Natural killer cell (primary cell): ENCODE measurements at regions not wholly inside any gene's neighbourhood (a gene's known extent, or its start where the extent isn't known, plus 50 kb on each side); places are given as distances from the start of the nearest gene placed in this dataset.

Source experiments
- ATAC-seq, 3 donors: fragments of 150-1000 bp in 2 of 3; fragments of 200-7000 bp in 1 of 3; cut with Tn5 transposase; 1 replicate in 1 of 3; 2 replicates in 2 of 3; pipeline ENCODE4 v1.10.0; 2021; ENCODE audit warnings: mild to moderate bottlenecking in 2 of 3, moderate library complexity in 2 of 3
- DNase-seq, 2 donors: peaks; one replicate each; pipeline versions ENCODE4 v3.0.0 to v3.0.0-alpha.2; 2013 to 2021; ENCODE audit warnings: mixed read lengths in 1 of 2
- H3K27ac ChIP-seq: one replicate; pipeline ENCODE4 v1.5.1; 2013; ENCODE audit warnings: mild to moderate bottlenecking, low read length
- H3K27me3 ChIP-seq: one replicate; pipeline ENCODE4 v1.6.1; 2013; ENCODE audit warnings: low read length; ENCODE audit not compliant: control insufficient read depth, insufficient read depth
- H3K36me3 ChIP-seq: one replicate; pipeline ENCODE4 v1.6.1; 2013; ENCODE audit warnings: low read length; ENCODE audit not compliant: control insufficient read depth, insufficient read depth
- H3K4me1 ChIP-seq: one replicate; pipeline ENCODE4 v1.6.1; 2013; ENCODE audit warnings: low read length; ENCODE audit not compliant: control insufficient read depth, insufficient read depth
- H3K4me3 ChIP-seq: one replicate; pipeline ENCODE4 v1.5.1; 2013; ENCODE audit warnings: low read length
- H3K9me3 ChIP-seq: one replicate; pipeline ENCODE4 v1.6.1; 2013; ENCODE audit warnings: low read length; ENCODE audit not compliant: control insufficient read depth, insufficient read depth
- H3K27ac Mint-ChIP-seq, 2 donors: one replicate each; pipeline ENCODE4 v1.8.0; 2022; ENCODE audit warnings: mild to moderate bottlenecking in 2 of 2, mixed read lengths in 2 of 2, moderate library complexity in 1 of 2
- H3K27me3 Mint-ChIP-seq, 2 donors: one replicate each; pipeline ENCODE4 v1.8.0; 2022; ENCODE audit warnings: low read depth in 2 of 2, mixed read lengths in 2 of 2
- H3K36me3 Mint-ChIP-seq: one replicate; pipeline ENCODE4 v1.8.0; 2022; ENCODE audit warnings: mixed read lengths
- H3K4me1 Mint-ChIP-seq, 2 donors: one replicate each; pipeline ENCODE4 v1.8.0; 2022; ENCODE audit warnings: mixed read lengths in 2 of 2
- H3K4me3 Mint-ChIP-seq: one replicate; pipeline ENCODE4 v1.8.0; 2022; ENCODE audit warnings: mild to moderate bottlenecking, moderate library complexity, mixed read lengths
- H3K9me3 Mint-ChIP-seq, 2 donors: one replicate each; pipeline ENCODE4 v1.8.0; 2022; ENCODE audit warnings: mixed read lengths in 2 of 2
- CTCF ChIP-seq: fragments of 200-600 bp; IDR thresholded peaks from one replicate; pipeline ENCODE4 v1.8.0; 2022; ENCODE audit warnings: antibody characterized with exemption
- WGBS: methylation state at CpG from one replicate; pipeline ENCODE4 v1.1.7; 2013; ENCODE audit warnings: missing lambda C conversion rate; ENCODE audit not compliant: insufficient coverage; 5-methylcytosine and 5-hydroxymethylcytosine counted together
- intact Hi-C: fragments of 100-400 bp; cut with micrococcal nuclease; formaldehyde crosslinking; loops from one replicate; pipeline ENCODE4 v1.14.2; 2022

- DNase-seq (no peak), ATAC-seq (no peak)
- 87% methylated on average over 2 of the region's 2 CpGs for WGBS
- H3K27me3 Mint-ChIP-seq: no peaks in the 10 kb centered on the region
- H3K27ac Mint-ChIP-seq: no peak overlapping the region
- no peak overlapping the region for H3K4me3 ChIP-seq
- H3K27ac ChIP-seq: no peak overlapping the region
- intact Hi-C loops: no loop called here
- TF ChIP-seq CTCF: no peak
- H3K9me3 Mint-ChIP-seq: peaks cover 11 to 29% of the 10 kb centered on the region in 2 donors
- no peaks in the 10 kb centered on the region for H3K27me3 ChIP-seq
- no peaks in the 10 kb centered on the region for H3K9me3 ChIP-seq
- H3K36me3 Mint-ChIP-seq: no peaks in the 10 kb centered on the region
- H3K36me3 ChIP-seq: no peaks in the 10 kb centered on the region
- H3K4me3 Mint-ChIP-seq: no peak overlapping the region
- no peaks in the 10 kb centered on the region for H3K4me1 ChIP-seq
- H3K4me1 Mint-ChIP-seq: no peaks in the 10 kb centered on the region
These were observed 765.9 kb downstream of the NR2F2 start for GRCh38 chr15:97096303-97096835.

- intact Hi-C loops: no loop called here
- peaks cover 11 to 31% of the 10 kb centered on the region in 2 donors for H3K9me3 Mint-ChIP-seq
- H3K27ac ChIP-seq: no peak overlapping the region
- ATAC-seq (no peak), DNase-seq (no peak)
- WGBS: 73% methylated on average over 1 of the region's 1 CpG
- H3K36me3 Mint-ChIP-seq: no peaks in the 10 kb centered on the region
- no peaks in the 10 kb centered on the region for H3K36me3 ChIP-seq
- no peaks in the 10 kb centered on the region for H3K4me1 ChIP-seq
- H3K4me3 Mint-ChIP-seq: no peak overlapping the region
- H3K4me3 ChIP-seq: no peak overlapping the region
- no peaks in the 10 kb centered on the region for H3K27me3 ChIP-seq
- no peaks in the 10 kb centered on the region for H3K9me3 ChIP-seq
- no peaks in the 10 kb centered on the region for H3K27me3 Mint-ChIP-seq
- H3K4me1 Mint-ChIP-seq: no peaks in the 10 kb centered on the region
- H3K27ac Mint-ChIP-seq: no peak overlapping the region
- no peak for TF ChIP-seq CTCF
These were observed 768.5 kb downstream of the NR2F2 start for GRCh38 chr15:97099040-97099439.

- no peak for ATAC-seq
- H3K9me3 Mint-ChIP-seq: peaks cover 9 to 31% of the 10 kb centered on the region in 2 donors
These were observed 771.1 kb downstream of the NR2F2 start for GRCh38 chr15:97101572-97101971.

More at GRCh38 chr15:97101572-97101971, 771.1 kb downstream of the NR2F2 start:
- Mint-ChIP-seq H3K27ac (no peak overlapping the region), H3K4me1 (no peaks in the 10 kb centered on the region), H3K4me3 (no peak overlapping the region), H3K36me3 (no peaks in the 10 kb centered on the region), H3K27me3 (no peaks in the 10 kb centered on the region)
- no peak for DNase-seq
- H3K36me3 ChIP-seq: no peaks in the 10 kb centered on the region
- H3K4me3 ChIP-seq: no peak overlapping the region
- no peak for TF ChIP-seq CTCF
- no peaks in the 10 kb centered on the region for H3K9me3 ChIP-seq
- intact Hi-C loops: no loop called here
- no peaks in the 10 kb centered on the region for H3K4me1 ChIP-seq
- H3K27ac ChIP-seq: no peak overlapping the region
- H3K27me3 ChIP-seq: no peaks in the 10 kb centered on the region
